SU-DHL-6 (cell line): ENCODE measurements at regions not wholly inside any gene's neighbourhood (a gene's known extent, or its start where the extent isn't known, plus 50 kb on each side); places are given as distances from the start of the nearest gene placed in this dataset.

Source experiments
- H2AFZ ChIP-seq: fragments of 200-600 bp; sonication (generic); 2 replicates; pipeline ENCODE4 v1.6.1; 2014; ENCODE audit warnings: low read depth, mild to moderate bottlenecking, moderate library complexity, mixed read lengths, antibody characterized with exemption, low read length; ENCODE audit not compliant: severe bottlenecking
- H3F3A ChIP-seq: fragments of 200-600 bp; shearing (Covaris generic); 2 replicates; pipeline ENCODE4 v1.6.0; 2016; ENCODE audit warnings: antibody characterized with exemption, mild to moderate bottlenecking; ENCODE audit not compliant: insufficient read depth
- H3K27ac ChIP-seq: fragments of 200-600 bp; sonication (generic); 2 replicates; pipeline ENCODE4 v1.5.1; 2016; ENCODE audit warnings: low read depth, mild to moderate bottlenecking, low read length, moderate library complexity, mixed read lengths
- H3K27me3 ChIP-seq: fragments of 200-600 bp; sonication (generic), shearing (Covaris generic); 2 replicates; pipeline ENCODE4 v1.6.0; 2014; ENCODE audit warnings: mild to moderate bottlenecking, low read length
- H3K36me3 ChIP-seq: fragments of 200-600 bp; sonication (generic); 2 replicates; pipeline ENCODE4 v1.6.1; 2014; ENCODE audit warnings: mild to moderate bottlenecking, low read length, mixed read lengths
- H3K4me2 ChIP-seq: fragments of 300-600, 200-600 bp; shearing (Covaris generic), sonication (generic); 2 replicates; pipeline ENCODE4 v1.6.0; 2014; ENCODE audit warnings: low read length, low read depth, mild to moderate bottlenecking; ENCODE audit not compliant: poor library complexity, severe bottlenecking
- H3K4me3 ChIP-seq: fragments of 200-600 bp; sonication (generic); 2 replicates; pipeline ENCODE4 v1.5.1; 2014; ENCODE audit warnings: antibody characterized with exemption, low read length, mild to moderate bottlenecking, mixed read lengths; ENCODE audit not compliant: insufficient read depth, poor library complexity, severe bottlenecking
- H3K79me2 ChIP-seq: fragments of 200-600 bp; sonication (generic); 2 replicates; pipeline ENCODE4 v1.6.1; 2014; ENCODE audit warnings: mild to moderate bottlenecking, low read length, moderate library complexity; ENCODE audit not compliant: insufficient read depth
- H3K9ac ChIP-seq: fragments of 200-600 bp; sonication (generic); 2 replicates; pipeline ENCODE4 v1.7.0; 2014; ENCODE audit warnings: mild to moderate bottlenecking, low read length
- H3K9me2 ChIP-seq: fragments of 200-600 bp; sonication (generic); replicated peaks from 2 replicates; pipeline ENCODE4 v1.6.1; 2014; ENCODE audit warnings: low read length; ENCODE audit not compliant: insufficient read depth
- H3K9me3 ChIP-seq: fragments of 200-600 bp; sonication (generic); 2 replicates; pipeline ENCODE4 v1.6.1; 2014; ENCODE audit warnings: low read length, mixed read lengths; ENCODE audit not compliant: insufficient read depth
- H4K20me1 ChIP-seq: fragments of 200-600 bp; sonication (generic); 2 replicates; pipeline ENCODE4 v1.6.1; 2014; ENCODE audit warnings: low read depth, mild to moderate bottlenecking, antibody characterized with exemption, low read length, moderate library complexity, mixed read lengths
- CTCF ChIP-seq: fragments of 200-600 bp; sonication (generic); IDR thresholded peaks from one replicate; pipeline ENCODE4 v1.5.1; 2017; ENCODE audit warnings: antibody characterized with exemption, mild to moderate bottlenecking, low read length, moderate library complexity; ENCODE audit not compliant: insufficient read depth, poor library complexity, severe bottlenecking
- EZH2phosphoT487 ChIP-seq: fragments of 200-600 bp; sonication (generic), shearing (Covaris generic); conservative IDR thresholded peaks from 2 replicates; pipeline ENCODE4 v1.6.1; 2018; ENCODE audit warnings: mild to moderate bottlenecking, antibody characterized with exemption, low read length, moderate library complexity, mixed read lengths

- Histone ChIP-seq H3K36me3 (no peaks in the 10 kb centered on the region), H3K9me3 (no peaks in the 10 kb centered on the region), H3K9ac (no peak overlapping the region), H4K20me1 (no peaks in the 10 kb centered on the region), H3K27me3 (no peaks in the 10 kb centered on the region), H2AFZ (no peak overlapping the region), H3K79me2 (no peaks in the 10 kb centered on the region), H3K27ac (no peak overlapping the region), H3K9me2 (no peaks in the 10 kb centered on the region), H3K4me3 (no peak overlapping the region), H3F3A (no peaks in the 10 kb centered on the region), H3K4me2 (no peak overlapping the region)
- TF ChIP-seq EZH2phosphoT487: no peak
- TF ChIP-seq CTCF: no peak
Measured at GRCh38 chr15:62901087-62901486, 141.5 kb upstream of the TPM1 start.

GRCh38 chr15:62901909-62902546 lies 140.5 kb upstream of the TPM1 start:
- Histone ChIP-seq H3F3A (no peaks in the 10 kb centered on the region), H3K36me3 (no peaks in the 10 kb centered on the region), H2AFZ (no peak overlapping the region), H3K4me2 (no peak overlapping the region), H3K4me3 (no peak overlapping the region), H3K9ac (no peak overlapping the region), H3K27me3 (no peaks in the 10 kb centered on the region), H3K79me2 (no peaks in the 10 kb centered on the region), H3K9me3 (no peaks in the 10 kb centered on the region), H4K20me1 (no peaks in the 10 kb centered on the region), H3K27ac (no peak overlapping the region), H3K9me2 (no peaks in the 10 kb centered on the region)
- no peak for TF ChIP-seq EZH2phosphoT487
- no peak for TF ChIP-seq CTCF

GRCh38 chr15:62902821-62903220 lies 139.7 kb upstream of the TPM1 start:
- H4K20me1 ChIP-seq: no peaks in the 10 kb centered on the region
- H3K36me3 ChIP-seq: no peaks in the 10 kb centered on the region
- H3K27me3 ChIP-seq: no peaks in the 10 kb centered on the region
- H3K27ac ChIP-seq: no peak overlapping the region
- no peak overlapping the region for H3K9ac ChIP-seq
- H3K79me2 ChIP-seq: no peaks in the 10 kb centered on the region
- H3K9me2 ChIP-seq: no peaks in the 10 kb centered on the region
- H3K4me2 ChIP-seq: no peak overlapping the region
- no peaks in the 10 kb centered on the region for H3K9me3 ChIP-seq
- TF ChIP-seq EZH2phosphoT487 (no peak), CTCF (no peak)
- H3K4me3 ChIP-seq: no peak overlapping the region
- no peak overlapping the region for H2AFZ ChIP-seq
- no peaks in the 10 kb centered on the region for H3F3A ChIP-seq
